ENCODE measurements at regions not wholly inside any gene's neighbourhood (a gene's known extent, or its start where the extent isn't known, plus 50 kb on each side); places are given as distances from the start of the nearest gene placed in this dataset.

GRCh38 chr20:54379893-54380584 lies 95.4 kb upstream of the DOK5 start:
- Histone ChIP-seq H3K4me1 (ENCODE audit: control insufficient read depth in 1 of 2, insufficient read depth in 2 of 2, low read depth in 1 of 2, low read length in 1 of 2) (no peaks in the 10 kb centered on the region), H3K36me3 (replicated peaks in 1 of 2; ENCODE audit: control insufficient read depth in 1 of 2, insufficient read depth in 2 of 2, low read length in 1 of 2) (no peaks in the 10 kb centered on the region), H3F3A (replicated peaks; ENCODE audit: insufficient read depth) (no peaks in the 10 kb centered on the region), H3K9me2 (no peaks in the 10 kb centered on the region), H2AFZ (ENCODE audit: low read depth) (no peak overlapping the region), H4K20me1 (ENCODE audit: insufficient read depth) (no peaks in the 10 kb centered on the region), H3K4me2 (no peak overlapping the region), H3K27ac (ENCODE audit: low read depth in 2 of 2, low read length in 1 of 2) (no peak overlapping the region), H3K79me2 (ENCODE audit: insufficient read depth) (no peaks in the 10 kb centered on the region), H3K9ac (no peak overlapping the region), H3K9me3 (no peaks in the 10 kb centered on the region), H3K4me3 (ENCODE audit: low read depth in 2 of 2, low read length in 1 of 2) (no peak overlapping the region), H3K27me3 (ENCODE audit: insufficient read depth) (peaks cover 3% of the 10 kb centered on the region; the same call in 1 of the 2 replicates)
- WGBS (ENCODE audit: low lambda C conversion rate), result 18% methylated on average over 7 of the region's 7 CpGs
- ChIA-PET CTCF (no interaction called here), POLR2A (no interaction called here)
- DNase-seq, result no peak
- TF ChIP-seq, protein P1, sequence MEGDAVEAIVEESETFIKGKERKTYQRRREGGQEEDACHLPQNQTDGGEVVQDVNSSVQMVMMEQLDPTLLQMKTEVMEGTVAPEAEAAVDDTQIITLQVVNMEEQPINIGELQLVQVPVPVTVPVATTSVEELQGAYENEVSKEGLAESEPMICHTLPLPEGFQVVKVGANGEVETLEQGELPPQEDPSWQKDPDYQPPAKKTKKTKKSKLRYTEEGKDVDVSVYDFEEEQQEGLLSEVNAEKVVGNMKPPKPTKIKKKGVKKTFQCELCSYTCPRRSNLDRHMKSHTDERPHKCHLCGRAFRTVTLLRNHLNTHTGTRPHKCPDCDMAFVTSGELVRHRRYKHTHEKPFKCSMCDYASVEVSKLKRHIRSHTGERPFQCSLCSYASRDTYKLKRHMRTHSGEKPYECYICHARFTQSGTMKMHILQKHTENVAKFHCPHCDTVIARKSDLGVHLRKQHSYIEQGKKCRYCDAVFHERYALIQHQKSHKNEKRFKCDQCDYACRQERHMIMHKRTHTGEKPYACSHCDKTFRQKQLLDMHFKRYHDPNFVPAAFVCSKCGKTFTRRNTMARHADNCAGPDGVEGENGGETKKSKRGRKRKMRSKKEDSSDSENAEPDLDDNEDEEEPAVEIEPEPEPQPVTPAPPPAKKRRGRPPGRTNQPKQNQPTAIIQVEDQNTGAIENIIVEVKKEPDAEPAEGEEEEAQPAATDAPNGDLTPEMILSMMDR (IDR thresholded peaks at IDR 0.05), result no peak
- TF ChIP-seq CHD2 (IDR thresholded peaks at IDR 0.05; ENCODE audit: low read length, partially characterized antibody), result no peak
- no peak for TF ChIP-seq YY1 (IDR thresholded peaks at IDR 0.05; ENCODE audit: low read depth)
- no peak for TF ChIP-seq TAF1 (IDR thresholded peaks at IDR 0.05; ENCODE audit: borderline replicate concordance, low read depth, low read length)
- no peak for TF ChIP-seq NFIC (IDR thresholded peaks at IDR 0.05; ENCODE audit: borderline replicate concordance)
- no peak for TF ChIP-seq SIN3A (IDR thresholded peaks at IDR 0.05; ENCODE audit: borderline replicate concordance, low read depth, low read length)
- no peak for TF ChIP-seq TEAD4 (IDR thresholded peaks at IDR 0.05; ENCODE audit: borderline replicate concordance, insufficient read depth)
- TF ChIP-seq MEF2A (IDR thresholded peaks at IDR 0.05; ENCODE audit: borderline replicate concordance, low read depth), result no peak
- no peak for TF ChIP-seq RAD21 (IDR thresholded peaks at IDR 0.05; ENCODE audit: low read length)
- no peak for TF ChIP-seq GABPA (IDR thresholded peaks at IDR 0.05; ENCODE audit: low read depth)
- TF ChIP-seq RXRA (IDR thresholded peaks at IDR 0.05; ENCODE audit: borderline replicate concordance, low read depth), result no peak

DNA sequence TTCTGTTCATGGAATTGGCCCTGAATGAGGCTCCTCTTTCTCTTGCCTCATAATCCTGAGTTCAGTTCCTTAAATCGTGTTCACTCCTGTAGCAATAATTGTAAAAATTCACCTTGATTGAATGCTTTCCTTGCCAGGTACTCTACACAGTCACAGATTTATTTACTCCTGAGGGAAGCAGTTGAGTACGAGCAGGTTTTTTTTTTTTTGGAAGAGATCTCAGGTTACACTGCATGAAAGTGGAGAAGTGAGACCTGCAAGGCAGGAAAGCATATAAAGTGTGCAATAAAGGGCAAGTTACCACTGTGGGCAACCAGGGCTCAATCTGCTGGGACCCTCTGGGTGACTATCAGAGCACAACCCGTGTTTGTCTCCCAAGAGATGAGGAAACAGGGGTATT lies 93.0 kb upstream of the DOK5 start:
- CTCF ChIA-PET, result no interaction called here
- Histone ChIP-seq H4K20me1 (ENCODE audit: insufficient read depth) (no peaks in the 10 kb centered on the region), H3K4me1 (ENCODE audit: control insufficient read depth in 1 of 2, insufficient read depth in 2 of 2, low read depth in 1 of 2, low read length in 1 of 2) (no peaks in the 10 kb centered on the region), H2AFZ (ENCODE audit: low read depth) (no peak overlapping the region), H3K9me2 (no peaks in the 10 kb centered on the region), H3K9ac (no peak overlapping the region), H3K9me3 (no peaks in the 10 kb centered on the region), H3K27ac (ENCODE audit: low read depth in 2 of 2, low read length in 1 of 2) (no peak overlapping the region), H3K79me2 (ENCODE audit: insufficient read depth) (no peaks in the 10 kb centered on the region), H3K36me3 (replicated peaks in 1 of 2; ENCODE audit: control insufficient read depth in 1 of 2, insufficient read depth in 2 of 2, low read length in 1 of 2) (no peaks in the 10 kb centered on the region), H3F3A (replicated peaks; ENCODE audit: insufficient read depth) (no peaks in the 10 kb centered on the region), H3K4me2 (no peak overlapping the region), H3K4me3 (ENCODE audit: low read depth in 2 of 2, low read length in 1 of 2) (no peak overlapping the region), H3K27me3 (ENCODE audit: insufficient read depth) (peaks cover 6% of the 10 kb centered on the region; the same call in 1 of the 2 replicates)
- 4% methylated on average over 3 of the region's 3 CpGs for WGBS (ENCODE audit: low lambda C conversion rate)
- POLR2A ChIA-PET, result no interaction called here
- TF ChIP-seq FOXM1 (IDR thresholded peaks at IDR 0.05; ENCODE audit: low read depth) (no peak), RXRA (IDR thresholded peaks at IDR 0.05; ENCODE audit: borderline replicate concordance, low read depth) (no peak), IRF3 (IDR thresholded peaks at IDR 0.05; ENCODE audit: low read depth, low read length) (no peak), NFIC (IDR thresholded peaks at IDR 0.05; ENCODE audit: borderline replicate concordance) (no peak), SIN3A (IDR thresholded peaks at IDR 0.05; ENCODE audit: borderline replicate concordance, low read depth, low read length) (no peak)
- TF ChIP-seq, protein P2, sequence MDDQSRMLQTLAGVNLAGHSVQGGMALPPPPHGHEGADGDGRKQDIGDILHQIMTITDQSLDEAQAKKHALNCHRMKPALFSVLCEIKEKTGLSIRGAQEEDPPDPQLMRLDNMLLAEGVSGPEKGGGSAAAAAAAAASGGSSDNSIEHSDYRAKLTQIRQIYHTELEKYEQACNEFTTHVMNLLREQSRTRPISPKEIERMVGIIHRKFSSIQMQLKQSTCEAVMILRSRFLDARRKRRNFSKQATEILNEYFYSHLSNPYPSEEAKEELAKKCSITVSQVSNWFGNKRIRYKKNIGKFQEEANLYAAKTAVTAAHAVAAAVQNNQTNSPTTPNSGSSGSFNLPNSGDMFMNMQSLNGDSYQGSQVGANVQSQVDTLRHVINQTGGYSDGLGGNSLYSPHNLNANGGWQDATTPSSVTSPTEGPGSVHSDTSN (IDR thresholded peaks at IDR 0.05), result no peak
- TF ChIP-seq, protein P1 (IDR thresholded peaks at IDR 0.05), result no peak
- no peak for DNase-seq

Measured in SK-N-SH (cell line).